ENCODE measurements at regions not wholly inside any gene's neighbourhood (a gene's known extent, or its start where the extent isn't known, plus 50 kb on each side); places are given as distances from the start of the nearest gene placed in this dataset.
"Not testable (repeated sequence)": the region's sequence is repeated elsewhere in the genome, so short reads cannot be mapped to it uniquely, and the experiment has no call there.

GRCh38 chr12:47610686-47611252 is 95.1 kb downstream of the RPAP3 start:
- no peak for DNase-seq

GRCh38 chr12:47609806-47610205 is 96.0 kb downstream of the RPAP3 start:
- DNase-seq = no peak

- not testable (repeated sequence) for DNase-seq
Observed at GRCh38 chr12:47608671-47609070, 97.2 kb downstream of the RPAP3 start.

GRCh38 chr12:47604221-47604873 is 101.5 kb downstream of the RPAP3 start:
- DNase-seq = no peak

- no peak for DNase-seq
Observed at GRCh38 chr12:47602949-47603558, 102.8 kb downstream of the RPAP3 start.

- DNase-seq = no peak
Observed at GRCh38 chr12:47602325-47602724, 103.5 kb downstream of the RPAP3 start.

GRCh38 chr12:47601071-47601470 is 104.8 kb downstream of the RPAP3 start:
- DNase-seq = no peak

GRCh38 chr12:47591795-47592194 is 114.0 kb downstream of the RPAP3 start:
- no peak for DNase-seq

- DNase-seq = no peak
Observed at GRCh38 chr12:47591361-47591791, 114.5 kb downstream of the RPAP3 start.

GRCh38 chr12:47590771-47591360 is 115.0 kb downstream of the RPAP3 start:
- no peak for DNase-seq

GRCh38 chr12:47586952-47587669 is 118.7 kb downstream of the RPAP3 start:
- DNase-seq = no peak

GRCh38 chr12:47585507-47585906 is 120.3 kb downstream of the RPAP3 start:
- DNase-seq = no peak

- DNase-seq = no peak
Observed at GRCh38 chr12:47578836-47579235, 127.0 kb downstream of the RPAP3 start.

- DNase-seq = no peak
Observed at GRCh38 chr12:47577206-47577989, 128.4 kb downstream of the RPAP3 start.

GRCh38 chr12:47576289-47576945 is 129.4 kb downstream of the RPAP3 start:
- no peak for DNase-seq

GRCh38 chr12:47574252-47575021 is 131.4 kb downstream of the RPAP3 start:
- no peak for DNase-seq

GRCh38 chr12:47573146-47573659 is 132.6 kb downstream of the RPAP3 start:
- no peak for DNase-seq

- DNase-seq = no peak
Observed at GRCh38 chr12:47570151-47570550, 135.7 kb downstream of the RPAP3 start.

GRCh38 chr12:47562201-47562600 is 143.6 kb downstream of the RPAP3 start:
- no peak for DNase-seq

GRCh38 chr12:47561746-47562145 is 144.1 kb downstream of the RPAP3 start:
- DNase-seq = no peak

- no peak for DNase-seq
Observed at GRCh38 chr12:47560415-47560814, 145.4 kb downstream of the RPAP3 start.

All from NCI-H1694 treated with DMSO at 0.1 percent for 48 hours (cell line).